ENCODE measurements at regions not wholly inside any gene's neighbourhood (a gene's known extent, or its start where the extent isn't known, plus 50 kb on each side); places are given as distances from the start of the nearest gene placed in this dataset.

DNA sequence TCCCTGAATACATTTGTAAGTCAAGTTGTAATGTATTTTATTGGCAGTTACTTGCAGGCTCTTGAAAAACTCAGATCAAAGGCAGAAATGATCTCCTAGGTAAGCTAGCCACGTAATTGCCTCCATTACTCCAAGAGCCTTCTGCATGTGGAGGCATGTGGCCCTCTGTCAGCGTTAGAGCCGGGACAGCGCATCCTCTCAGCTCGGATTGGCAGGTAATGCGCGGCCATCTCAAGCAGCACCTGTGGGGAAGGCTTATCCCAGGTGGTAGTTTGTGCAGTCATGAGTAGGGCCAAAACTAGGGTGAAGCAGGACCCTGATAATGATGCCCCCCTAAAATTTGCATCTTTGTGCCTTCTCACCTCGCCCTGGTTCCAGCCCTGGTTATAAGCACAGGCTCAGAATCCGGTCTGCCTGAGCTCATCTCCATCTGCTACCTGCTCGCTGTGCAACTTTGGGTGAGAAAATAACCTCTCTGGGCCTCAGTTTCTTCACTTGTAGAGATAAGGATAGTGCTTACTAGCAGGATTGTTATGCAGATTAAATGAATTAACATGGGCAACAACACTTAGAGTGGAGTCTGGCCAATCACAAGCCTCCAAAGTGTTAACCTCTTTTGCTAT lies 157.5 kb upstream of the PMEPA1 start:
- Histone ChIP-seq H3K4me3 (no peak overlapping the region), H3K27me3 (replicated peaks in 1 of 7) (peaks cover 0 to 47% (median 0%) of the 10 kb centered on the region in 7 donors), H3K4me1 (no peaks in the 10 kb centered on the region), H3K36me3 (no peaks in the 10 kb centered on the region), H3K27ac (no peak overlapping the region), H3K9me3 (no peaks in the 10 kb centered on the region)
- WGBS, 5 donors, result 89 to 94% (median 91%) methylated on average over 10 of the region's 10 CpGs
- TF ChIP-seq CTCF (IDR thresholded peaks at IDR 0.05 in 8 of 11, conservative IDR thresholded peaks at IDR 0.05 in 3 of 11) (no peak), POLR2AphosphoS5 (IDR thresholded peaks at IDR 0.05) (no peak), POLR2A (IDR thresholded peaks at IDR 0.05) (no peak)
- no peak for DNase-seq
- intact Hi-C loops (cut with DNase I; ENCODE audit: low total_unique reads), result no loop called here

DNA sequence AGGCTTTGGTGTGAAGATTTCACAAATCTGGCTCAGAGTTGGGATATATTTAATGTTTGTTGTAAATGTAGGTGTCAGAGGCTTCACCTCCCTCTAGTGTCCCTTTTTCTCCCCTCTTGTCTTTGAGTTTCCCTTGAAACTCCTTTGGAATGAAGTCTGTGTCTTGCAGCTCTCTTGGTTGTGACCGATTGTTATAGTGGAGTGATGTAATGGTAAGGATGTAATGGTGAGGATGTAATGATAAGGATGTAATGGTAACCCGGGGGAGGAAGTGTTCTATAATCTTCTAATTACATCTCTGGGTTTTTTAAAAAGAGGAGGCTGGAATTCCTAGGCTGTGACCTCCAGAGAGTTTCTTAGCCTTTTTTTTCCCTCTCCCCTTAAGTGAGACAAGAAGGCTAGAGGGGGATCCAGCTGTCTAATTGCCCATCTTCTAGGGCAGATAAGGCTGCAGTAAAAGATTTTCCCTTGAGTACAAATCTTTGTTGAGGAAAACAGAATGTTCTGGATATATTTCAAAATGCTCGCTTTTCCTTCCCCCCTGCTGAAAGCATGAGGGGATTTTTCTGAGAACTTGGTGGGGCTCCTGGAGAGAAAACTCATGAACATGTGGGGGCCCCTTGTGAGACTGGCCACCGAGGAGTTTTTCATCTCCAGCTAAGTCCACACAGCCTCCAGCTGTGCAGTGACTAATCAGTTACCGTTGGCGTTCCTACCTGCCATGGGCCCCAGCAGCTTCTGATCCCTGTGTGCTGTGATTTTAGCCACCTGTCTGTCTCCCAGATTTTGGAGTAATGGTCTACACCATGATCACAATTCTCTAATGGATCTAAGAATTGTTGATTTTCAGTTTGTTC lies 156.7 kb upstream of the PMEPA1 start:
- 47 to 56% (median 54%) methylated on average over 6 of the region's 6 CpGs for WGBS, 5 donors
- Histone ChIP-seq H3K27me3 (replicated peaks in 1 of 7) (peaks cover 0 to 49% (median 0%) of the 10 kb centered on the region in 7 donors), H3K27ac (no peak overlapping the region), H3K36me3 (no peaks in the 10 kb centered on the region), H3K9me3 (no peaks in the 10 kb centered on the region), H3K4me3 (no peak overlapping the region), H3K4me1 (no peaks in the 10 kb centered on the region)
- intact Hi-C loops (cut with DNase I; ENCODE audit: low total_unique reads), result no loop called here
- no peak for DNase-seq
- no peak for TF ChIP-seq POLR2AphosphoS5 (IDR thresholded peaks at IDR 0.05)
- no peak for TF ChIP-seq POLR2A (IDR thresholded peaks at IDR 0.05)
- no peak for TF ChIP-seq CTCF (IDR thresholded peaks at IDR 0.05 in 8 of 11, conservative IDR thresholded peaks at IDR 0.05 in 3 of 11)

DNA sequence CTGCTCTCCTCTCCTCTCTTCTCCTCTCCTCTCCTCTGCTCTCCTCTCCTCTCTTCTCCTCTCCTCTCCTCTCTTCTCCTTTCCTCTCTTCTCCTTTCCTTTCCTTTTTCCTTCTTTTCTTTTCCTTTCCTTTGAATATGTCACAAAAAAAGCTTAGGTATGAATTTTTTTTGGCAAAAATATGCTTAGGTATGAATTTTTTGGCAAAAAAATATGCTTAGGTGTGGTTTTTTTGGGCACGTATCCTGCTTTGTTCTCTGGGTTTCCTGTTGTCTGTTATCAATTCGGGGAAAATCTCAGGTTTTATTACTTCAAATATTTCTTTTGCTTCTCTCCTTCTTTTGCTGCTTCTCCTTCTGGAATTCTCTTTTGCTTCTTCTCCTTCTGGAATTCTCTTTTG lies 155.5 kb upstream of the PMEPA1 start:
- DNase-seq, result no peak
- H3K27me3 ChIP-seq (replicated peaks in 1 of 7), result peaks cover 0 to 45% (median 0%) of the 10 kb centered on the region in 7 donors
- no peak overlapping the region for H3K4me3 ChIP-seq
- H3K27ac ChIP-seq, result no peak overlapping the region
- no peaks in the 10 kb centered on the region for H3K36me3 ChIP-seq
- H3K4me1 ChIP-seq, result no peaks in the 10 kb centered on the region
- intact Hi-C loops (cut with DNase I; ENCODE audit: low total_unique reads), result no loop called here
- 24 to 46% (median 44%) methylated on average over 1 to 2 of the region's 2 CpGs for WGBS, 5 donors
- H3K9me3 ChIP-seq, result no peaks in the 10 kb centered on the region
- TF ChIP-seq CTCF (IDR thresholded peaks at IDR 0.05 in 8 of 11, conservative IDR thresholded peaks at IDR 0.05 in 3 of 11) (no peak), POLR2A (IDR thresholded peaks at IDR 0.05) (no peak), POLR2AphosphoS5 (IDR thresholded peaks at IDR 0.05) (no peak)

GRCh38 chr20:57860576-57860975 lies 150.8 kb upstream of the PMEPA1 start:
- Histone ChIP-seq H3K4me3 (no peak overlapping the region), H3K27me3 (replicated peaks in 1 of 7) (peaks cover 0 to 14% (median 0%) of the 10 kb centered on the region in 7 donors), H3K36me3 (no peaks in the 10 kb centered on the region), H3K27ac (no peak overlapping the region), H3K4me1 (no peaks in the 10 kb centered on the region), H3K9me3 (no peaks in the 10 kb centered on the region)
- TF ChIP-seq POLR2AphosphoS5 (IDR thresholded peaks at IDR 0.05) (no peak), CTCF (IDR thresholded peaks at IDR 0.05 in 8 of 11, conservative IDR thresholded peaks at IDR 0.05 in 3 of 11) (no peak), POLR2A (IDR thresholded peaks at IDR 0.05) (no peak)
- intact Hi-C loops (cut with DNase I; ENCODE audit: low total_unique reads), result no loop called here
- WGBS, 5 donors, result 88 to 95% (median 93%) methylated on average over 6 of the region's 6 CpGs
- no peak for DNase-seq
